ENCODE measurements at regions not wholly inside any gene's neighbourhood (a gene's known extent, or its start where the extent isn't known, plus 50 kb on each side); places are given as distances from the start of the nearest gene placed in this dataset.
"Not testable (repeated sequence)": the region's sequence is repeated elsewhere in the genome, so short reads cannot be mapped to it uniquely, and the experiment has no call there.

DNA sequence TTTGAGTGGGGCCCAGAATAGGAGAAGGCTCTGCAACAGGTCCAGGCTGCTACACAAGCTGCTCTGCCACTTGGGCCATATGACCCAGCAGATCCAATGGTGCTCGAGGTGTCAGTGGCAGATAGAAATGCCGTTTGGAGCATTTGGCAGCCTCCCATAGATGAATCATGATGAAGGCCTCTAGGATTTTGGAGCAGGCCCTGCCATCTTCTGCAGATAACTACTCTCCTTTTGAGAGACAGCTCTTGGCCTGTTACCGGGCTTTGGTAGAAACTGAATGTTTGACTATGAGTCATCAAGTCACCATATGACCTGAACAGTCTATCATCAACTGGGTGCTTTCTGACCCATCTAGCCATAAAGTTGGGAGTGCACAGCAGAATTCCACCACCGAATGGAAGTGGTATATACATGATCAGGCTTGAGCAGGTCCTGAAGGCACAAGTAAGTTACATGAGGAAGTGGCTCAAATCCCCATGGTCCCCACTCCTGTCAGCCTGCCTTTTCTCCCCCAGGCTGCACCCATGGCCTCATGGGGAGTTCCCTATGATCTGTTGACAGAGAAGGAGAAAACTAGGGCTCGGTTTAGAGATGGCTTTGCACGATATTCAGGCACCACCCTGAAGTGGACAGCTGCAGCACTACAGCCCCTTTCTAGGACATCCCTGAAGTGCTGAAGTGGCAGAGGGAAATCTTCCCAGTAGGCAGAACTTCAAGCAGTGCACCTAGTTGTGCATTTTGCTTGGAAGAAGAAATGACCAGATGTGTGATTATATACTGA lies 971.4 kb downstream of the MCTP2 start:
- no peak for DNase-seq

DNA sequence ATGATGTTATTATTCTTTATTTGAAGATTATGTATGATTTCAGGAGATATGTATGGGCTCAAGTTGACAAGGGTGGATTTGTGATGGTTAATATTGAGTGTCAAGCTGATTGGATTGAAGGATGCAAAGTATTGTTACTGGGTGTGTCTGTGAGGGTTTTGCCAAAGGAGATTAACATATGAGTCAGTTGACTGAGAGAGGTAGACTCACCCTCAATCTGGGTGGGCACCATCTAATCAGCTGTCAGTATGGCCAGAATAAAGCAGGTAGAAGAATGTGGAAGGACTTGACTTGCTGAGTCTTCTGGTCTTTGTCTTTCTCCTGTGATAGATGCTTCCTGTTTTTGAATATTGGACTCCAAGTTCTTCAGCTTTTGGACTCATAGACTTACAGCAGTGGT lies 973.7 kb downstream of the MCTP2 start:
- DNase-seq: no peak

DNA sequence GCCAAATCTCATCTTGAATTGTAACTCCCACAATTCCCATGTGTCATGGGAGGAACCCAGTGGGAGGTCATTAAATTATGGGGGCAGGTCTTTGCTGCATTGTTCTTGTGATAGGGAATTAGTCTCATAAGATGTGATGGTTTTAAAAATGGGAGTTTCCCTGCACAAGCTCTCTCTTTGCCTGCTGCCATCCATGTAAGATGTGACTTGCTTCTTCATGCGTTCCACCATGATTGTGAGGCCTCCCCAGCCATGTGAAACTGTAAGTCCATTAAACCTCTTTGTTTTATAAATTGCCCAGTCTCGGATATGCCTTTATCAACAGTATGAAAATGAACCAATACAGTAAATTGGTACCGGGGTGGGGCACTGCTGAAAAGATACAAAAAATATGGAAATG lies 974.5 kb downstream of the MCTP2 start:
- not testable (repeated sequence) for DNase-seq

DNA sequence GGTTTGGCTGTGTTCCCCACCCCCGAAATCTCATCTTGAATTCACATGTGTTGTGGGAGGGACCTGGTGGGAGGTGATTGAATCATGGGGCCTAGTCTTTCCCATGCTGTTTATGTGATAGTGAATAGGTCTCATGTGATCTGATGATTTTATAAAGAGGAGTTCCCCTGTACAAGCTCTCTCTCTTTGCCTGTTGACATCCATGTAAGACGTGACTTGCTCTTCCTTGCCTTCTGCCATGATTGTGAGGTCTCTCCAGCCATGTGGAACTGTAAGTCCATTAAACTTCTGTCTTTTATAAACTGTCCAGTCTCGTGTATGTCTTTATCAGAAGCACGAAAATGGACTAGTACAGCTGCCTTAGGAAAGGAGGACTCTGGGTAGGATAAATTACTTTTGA lies 976.7 kb downstream of the MCTP2 start:
- DNase-seq: no peak

DNA sequence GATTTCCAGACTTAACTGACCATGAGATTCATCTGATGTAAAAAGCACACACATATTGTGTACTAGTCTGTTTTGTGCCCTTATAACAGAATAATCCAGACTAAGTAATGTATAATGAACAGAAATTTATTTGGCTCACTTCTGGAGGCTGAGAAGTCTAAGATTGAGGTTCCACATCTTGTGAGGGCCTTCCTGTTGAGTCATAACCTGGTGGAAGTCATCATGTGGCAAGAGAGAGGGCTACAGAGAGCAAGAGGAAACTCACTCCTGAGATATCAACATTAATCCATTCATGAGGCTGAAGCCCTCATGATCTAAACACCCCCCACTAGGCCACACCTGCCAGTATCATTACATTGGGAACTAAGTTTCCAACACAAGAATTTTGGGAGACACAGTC lies 977.6 kb downstream of the MCTP2 start:
- no peak for DNase-seq

DNA sequence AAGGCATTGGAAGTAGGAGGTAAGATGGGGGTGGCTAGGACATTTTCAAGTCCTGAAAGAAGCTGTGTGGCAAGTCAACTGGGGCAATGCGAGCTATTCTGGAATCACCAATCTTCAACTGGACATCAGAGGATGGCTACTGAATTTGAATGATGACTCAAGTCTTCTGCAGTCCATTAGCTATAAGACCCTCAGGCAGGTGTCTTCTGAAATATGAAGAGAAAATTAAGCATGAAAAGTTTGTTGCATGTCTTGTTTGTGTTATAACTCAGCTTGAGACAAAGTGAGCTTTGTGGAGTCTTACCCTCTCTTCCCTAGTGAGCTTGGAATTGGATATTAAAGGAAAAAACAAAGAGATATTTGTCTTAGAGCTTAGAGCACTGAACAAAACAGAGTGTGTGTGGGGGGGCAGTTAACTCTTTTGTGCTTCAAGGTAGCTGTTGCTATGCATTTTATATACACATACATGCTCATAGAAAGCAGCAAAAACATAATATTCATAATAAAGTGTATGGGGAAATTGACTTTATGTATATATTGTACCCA lies 979.1 kb downstream of the MCTP2 start:
- no peak for DNase-seq

DNA sequence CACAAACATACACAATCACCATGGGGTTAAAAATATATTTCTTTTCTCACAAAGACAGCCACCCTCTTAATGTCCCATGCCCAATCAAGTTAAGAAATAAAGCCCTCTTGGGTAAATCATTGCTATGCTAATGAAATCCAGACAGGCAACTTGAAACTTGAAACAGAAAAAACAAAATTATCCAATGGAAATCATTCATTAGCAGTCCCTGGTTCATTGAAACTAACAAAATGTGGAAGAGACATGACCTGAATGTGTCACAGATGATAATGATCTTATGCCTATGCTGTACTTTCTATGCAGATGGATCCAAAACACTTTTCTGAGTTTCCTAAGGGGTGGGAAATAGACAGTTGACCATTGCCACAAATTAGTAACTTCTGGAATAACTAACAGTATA lies 983.7 kb downstream of the MCTP2 start:
- no peak for DNase-seq

DNA sequence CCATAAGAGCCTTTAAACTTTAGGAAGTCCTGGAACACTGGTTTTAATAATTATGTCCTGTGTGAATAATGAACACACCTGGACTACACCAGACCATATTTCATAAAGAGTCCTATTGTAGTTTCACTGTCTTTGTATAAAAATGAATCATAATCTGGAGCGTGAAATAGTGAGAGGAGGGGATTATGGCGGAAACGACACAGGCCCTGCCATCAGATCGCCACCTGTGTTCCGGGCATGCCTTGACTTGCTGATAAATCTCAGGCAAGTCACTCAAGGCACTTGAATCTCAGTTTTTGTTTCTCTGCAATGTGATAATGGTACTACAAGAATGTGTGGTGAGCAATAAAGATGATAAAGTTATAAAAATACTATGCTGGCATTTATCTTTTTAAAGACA lies 995.5 kb downstream of the MCTP2 start:
- DNase-seq: no peak

DNA sequence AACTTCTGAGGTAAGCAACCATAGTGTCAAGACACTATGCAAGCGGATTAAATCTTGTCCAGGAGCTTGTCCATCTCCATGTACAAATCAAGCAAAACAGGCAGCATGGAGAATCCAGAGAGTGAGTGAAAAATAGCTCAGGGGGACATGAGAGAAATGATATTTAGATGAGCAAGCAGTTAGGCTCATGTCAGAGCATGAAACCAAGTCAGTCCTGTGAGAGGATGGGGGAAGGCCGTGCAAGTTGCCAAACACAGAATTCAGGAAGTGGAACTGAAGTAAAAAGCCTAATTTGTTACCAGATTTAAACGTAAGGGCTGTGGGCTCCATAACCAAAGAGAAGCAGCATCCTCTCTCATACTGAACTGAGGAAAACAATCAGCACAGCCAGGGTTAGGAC lies 995.9 kb downstream of the MCTP2 start:
- no peak for DNase-seq

DNA sequence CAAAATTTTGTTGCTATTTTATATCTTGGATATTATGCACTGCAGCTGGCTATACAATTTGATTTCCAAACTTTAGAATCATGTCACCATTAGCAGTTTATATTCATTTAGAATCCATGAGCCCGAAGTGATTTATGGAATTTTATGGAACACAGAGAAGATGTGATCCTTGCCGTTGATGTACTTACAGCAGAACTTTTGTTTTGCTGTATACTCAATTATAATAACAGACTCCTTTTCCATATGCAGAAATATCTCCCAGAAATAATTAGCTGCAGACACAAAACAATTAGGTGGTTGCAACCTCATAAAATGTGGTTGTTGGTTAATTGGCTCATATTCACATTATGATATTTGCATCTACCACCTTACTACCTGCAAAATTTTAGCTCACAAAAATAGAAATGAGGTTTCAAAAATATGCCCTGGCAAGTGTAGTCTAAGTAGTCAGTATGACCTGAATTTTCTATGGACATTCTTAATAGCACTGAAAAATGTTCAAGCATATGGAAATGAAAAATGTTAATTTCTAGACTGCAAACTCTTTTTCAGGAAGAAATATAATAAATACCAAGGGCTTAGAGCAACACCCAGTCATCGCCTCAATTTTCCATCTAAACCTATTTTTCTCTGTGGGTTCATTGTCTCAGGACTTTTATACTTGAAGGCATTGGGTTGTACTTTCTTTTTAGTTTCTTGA lies 997.6 kb downstream of the MCTP2 start:
- no peak for DNase-seq

DNA sequence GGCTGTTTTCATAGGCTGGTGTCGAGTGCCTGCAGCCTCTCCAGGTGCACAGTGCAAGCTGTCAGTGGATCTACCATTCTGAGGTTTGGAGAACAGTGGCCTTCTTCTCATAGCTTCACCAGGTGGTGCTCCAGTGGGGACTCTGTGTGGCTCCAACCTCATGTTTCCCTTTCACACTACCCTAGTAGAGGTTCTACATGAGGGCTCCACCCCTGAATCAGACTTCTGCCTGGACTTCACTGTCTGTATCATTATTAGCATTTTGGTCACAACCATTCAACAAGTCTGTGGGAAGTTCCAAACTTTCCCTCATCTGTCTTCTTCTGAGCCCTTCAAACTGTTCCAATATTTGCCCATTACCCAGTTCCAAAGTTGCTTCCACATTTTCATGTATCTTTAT lies 1003.7 kb downstream of the MCTP2 start:
- DNase-seq: no peak

DNA sequence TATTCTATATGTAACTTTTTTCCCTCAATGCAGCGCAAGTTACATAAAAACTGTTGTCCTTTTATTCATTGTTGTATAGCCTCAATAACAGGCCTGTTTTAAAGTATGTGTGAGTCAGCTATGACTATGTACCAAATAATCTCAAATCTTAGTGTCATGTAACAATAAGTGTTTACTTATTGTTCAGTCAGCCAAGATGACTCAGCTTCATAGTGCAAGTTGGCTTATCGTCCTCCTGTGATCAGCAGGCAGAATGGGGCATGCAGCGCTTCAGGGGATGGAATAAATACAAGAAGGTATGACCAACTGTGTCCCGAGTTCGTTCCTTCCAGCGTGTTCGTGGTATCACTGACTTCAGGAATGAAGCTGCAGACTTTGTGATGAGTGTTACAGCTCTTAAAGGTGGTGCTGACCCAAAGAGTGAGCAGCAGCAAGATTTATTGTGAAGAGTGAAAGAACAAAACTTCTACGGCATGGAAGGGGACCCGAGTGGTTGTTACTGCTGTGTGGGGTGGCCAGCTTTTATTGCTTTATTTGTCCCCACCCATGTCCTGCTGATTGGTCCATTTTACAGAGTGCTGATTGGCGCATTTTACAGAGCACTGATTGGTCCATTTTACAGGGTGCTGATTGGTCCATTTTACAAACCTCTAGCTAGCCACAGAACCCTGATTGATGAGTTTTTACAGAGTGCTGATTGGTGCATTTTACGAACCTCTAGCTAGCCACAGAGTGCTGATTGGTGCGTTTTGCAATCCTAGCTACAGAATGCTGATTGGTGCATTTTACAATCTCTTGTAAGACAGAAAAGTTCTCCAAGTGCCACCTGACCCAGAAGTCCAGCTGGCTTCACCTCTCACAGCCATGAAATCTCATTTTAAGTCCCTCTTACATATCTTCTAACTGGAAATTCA lies 1016.0 kb downstream of the MCTP2 start:
- DNase-seq: no peak

DNA sequence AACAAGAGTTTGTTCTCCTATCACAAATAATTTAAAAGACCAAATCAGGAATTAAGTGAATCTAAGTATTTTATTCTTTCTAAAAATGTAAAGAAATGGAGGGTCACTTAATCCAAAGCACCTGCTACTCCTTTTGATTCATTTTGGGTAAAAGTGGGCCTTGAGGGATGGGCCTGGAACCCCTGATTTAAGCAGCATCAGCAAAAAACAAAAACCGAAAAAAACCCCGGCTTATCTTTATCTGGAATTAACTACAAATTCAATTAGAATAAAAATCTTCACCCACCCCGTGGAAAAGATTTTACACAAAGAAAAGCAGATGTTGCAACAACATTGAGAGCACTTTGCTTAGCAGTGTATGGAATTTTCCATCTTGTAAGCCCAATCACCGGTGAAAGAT lies 1018.2 kb downstream of the MCTP2 start:
- DNase-seq: no peak

DNA sequence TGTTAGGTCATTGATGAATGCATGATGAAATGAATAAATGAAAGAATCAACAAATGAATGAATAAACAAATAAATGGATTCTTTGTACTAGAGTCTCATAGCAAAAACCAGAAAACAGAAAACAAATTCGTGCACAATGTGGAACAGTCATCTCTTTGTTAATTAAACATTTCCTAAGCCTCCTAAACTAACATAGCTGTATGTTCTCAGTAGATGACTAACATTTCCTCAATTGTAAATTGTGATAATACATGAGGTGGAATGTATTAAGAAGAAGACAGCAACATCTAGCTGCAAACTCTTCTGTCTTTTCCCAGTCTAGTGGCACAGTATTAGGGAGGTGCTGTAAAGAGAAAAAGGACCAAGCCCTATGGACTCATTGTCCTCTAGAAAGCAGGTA lies 1021.0 kb downstream of the MCTP2 start:
- no peak for DNase-seq

DNA sequence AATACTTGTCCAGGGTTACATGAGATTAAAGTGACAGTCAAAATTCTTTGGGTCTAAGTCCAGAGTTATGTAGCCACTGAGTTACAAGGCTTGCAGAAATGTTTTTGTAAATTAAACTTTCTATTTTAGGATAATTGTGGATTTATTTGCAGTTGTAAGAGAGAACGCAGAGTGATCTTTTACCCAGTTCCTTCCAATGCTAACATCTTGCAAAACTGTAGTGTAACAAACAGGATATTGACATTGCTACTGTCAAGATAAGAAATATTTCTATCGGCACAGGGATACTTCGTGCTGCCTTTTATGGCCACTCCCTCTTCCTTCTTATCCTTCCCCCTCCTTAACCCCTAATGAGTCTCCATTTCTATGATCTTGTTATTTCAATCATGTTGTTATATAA lies 1022.9 kb downstream of the MCTP2 start:
- DNase-seq: no peak

DNA sequence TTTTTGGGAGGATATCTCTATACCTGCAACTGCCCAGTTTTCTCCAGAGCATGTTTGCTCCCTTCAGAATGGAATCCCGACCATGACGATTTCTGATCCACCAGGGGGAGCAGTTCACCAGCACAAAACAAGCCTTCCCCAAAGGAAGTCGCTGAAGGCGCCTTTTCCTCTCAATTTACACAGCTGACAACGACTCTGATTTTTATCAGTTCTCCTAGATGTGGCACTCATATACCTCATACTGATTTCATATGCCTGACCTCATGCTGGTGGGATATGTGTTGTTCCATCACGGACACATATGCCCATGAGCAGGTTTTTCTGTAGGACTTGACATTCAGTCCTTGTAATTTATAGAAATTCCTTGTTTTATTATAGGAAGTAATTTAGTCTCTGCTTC lies 1028.2 kb downstream of the MCTP2 start:
- peak; percentile 12 for DNase-seq

DNA sequence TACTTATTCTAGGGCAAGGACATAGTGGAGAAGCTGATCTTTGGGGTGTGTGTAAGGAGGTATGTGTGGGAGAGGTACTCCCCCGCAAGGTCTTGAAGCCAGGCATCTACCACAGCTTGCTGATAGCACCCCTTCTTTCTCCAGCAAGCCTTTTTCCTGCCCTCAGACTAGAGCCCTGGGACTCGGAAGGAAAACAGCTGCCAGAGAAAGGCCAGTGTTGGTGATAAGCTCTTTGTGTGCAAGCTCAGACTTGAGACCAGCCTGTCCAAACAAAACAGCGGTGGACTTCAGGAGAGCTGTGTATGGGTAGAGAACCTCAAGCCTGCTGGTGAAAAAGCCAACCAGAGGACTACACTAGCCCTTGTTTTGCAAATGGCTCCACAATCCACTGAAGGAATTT lies 1028.6 kb downstream of the MCTP2 start:
- no peak for DNase-seq

DNA sequence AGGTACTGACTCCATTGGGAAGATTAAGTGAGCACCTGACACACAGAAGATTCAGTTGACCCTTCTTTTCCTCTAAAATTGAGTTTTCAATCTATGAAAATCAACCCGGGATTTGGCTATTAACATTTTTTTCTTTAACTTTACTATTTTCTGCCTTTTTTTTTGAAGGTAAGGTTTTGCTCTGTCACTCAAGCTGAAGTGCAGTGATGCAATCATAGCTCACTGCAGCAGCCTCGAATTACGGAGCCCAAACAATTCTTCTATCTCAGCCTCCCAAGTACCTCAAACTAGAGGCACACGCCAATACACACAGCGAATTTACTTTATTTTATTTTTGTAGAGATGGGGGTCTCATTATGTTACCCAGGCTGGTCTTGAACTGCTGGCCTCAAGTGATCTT lies 1029.5 kb downstream of the MCTP2 start:
- no peak for DNase-seq

DNA sequence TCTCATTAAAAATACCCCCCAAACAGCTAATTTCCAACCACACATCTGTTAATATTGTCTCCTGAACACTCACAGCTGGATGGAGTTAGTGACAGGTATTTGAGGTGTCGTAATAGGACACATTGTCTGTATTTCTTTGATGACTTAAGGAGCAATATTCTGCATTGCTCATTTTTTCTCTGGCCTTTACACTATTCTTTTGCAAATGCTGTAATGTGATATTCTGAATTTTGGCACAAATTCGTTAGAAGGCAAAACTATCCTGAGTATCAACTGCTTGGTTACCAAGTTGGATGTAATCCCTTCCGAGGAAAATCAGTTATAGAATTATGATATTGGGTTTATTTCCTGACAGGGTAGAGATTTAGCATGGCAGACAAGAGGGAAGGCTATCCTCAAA lies 1030.2 kb downstream of the MCTP2 start:
- DNase-seq: no peak

DNA sequence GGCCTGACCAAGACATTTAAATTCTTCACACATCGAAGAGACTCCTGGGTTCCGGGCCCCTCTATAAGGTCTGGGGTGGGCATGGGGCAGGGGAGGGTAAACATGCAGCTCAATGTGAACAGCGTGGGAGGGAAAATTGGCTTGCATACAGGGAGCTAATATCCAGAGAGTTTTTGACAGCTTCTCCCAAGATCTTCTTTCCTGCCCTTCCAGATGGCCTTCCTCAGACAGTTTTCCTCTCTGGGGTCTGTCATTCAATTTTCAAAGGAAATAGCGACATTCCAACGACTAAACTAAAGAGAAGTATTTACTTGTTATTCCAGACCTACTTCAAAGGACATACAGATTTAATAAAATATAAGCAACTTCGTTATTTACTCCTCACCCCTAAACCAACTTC lies 1030.6 kb downstream of the MCTP2 start:
- no peak for DNase-seq

DNA sequence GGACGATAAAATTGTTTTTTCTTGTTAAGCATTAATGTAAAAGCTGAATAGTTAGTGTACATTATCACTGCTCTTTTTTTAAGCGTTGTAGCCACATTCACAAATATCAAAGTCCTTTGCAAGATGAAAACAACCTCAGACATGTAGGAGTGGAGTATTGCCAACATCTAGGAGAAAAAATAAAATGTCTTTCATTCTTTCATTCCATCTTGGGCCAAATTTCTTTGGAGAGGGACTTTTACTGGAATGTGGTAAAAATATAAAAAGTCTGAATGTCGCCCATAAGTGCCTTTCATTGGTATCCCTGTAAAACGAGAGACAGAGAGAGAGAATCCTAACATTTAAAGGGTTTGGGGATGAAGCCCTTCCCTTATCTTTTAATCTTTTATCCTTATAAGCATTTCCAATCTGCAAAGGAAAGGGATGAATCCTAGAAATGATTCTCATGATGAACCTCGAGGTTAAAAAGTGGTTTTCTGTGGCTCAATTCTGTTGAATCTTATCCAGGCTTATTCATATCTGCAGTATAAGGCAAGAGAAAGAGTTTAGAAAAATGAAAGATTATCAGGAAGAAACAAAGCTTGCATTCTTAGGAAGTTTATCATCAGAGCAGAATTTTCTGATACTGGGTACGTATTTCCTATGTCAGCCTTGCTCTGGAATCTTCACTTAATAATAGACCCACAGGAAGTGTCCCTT lies 1031.7 kb downstream of the MCTP2 start:
- DNase-seq: no peak

DNA sequence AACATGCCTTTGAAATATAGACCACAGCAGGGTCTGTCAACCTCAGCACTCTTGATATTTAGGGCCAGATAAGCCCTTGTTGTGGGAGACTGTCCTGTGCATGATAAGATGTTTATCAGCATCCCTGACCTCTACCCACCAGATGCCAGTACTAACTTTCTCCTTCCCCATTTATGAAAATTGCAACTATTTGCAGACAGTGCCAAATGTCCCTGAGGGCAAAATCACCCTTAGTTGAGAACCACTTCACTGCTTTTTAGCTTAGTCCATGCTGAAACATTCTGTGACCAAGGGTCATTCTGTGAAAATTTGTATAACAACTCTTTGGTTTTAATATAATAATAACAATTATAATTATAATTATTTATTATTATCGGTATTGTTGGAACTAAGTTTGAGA lies 1032.4 kb downstream of the MCTP2 start:
- DNase-seq: no peak
